NCI-H1105 treated with DMSO at 0.1 percent for 48 hours (cell line): ENCODE measurements at regions not wholly inside any gene's neighbourhood (a gene's known extent, or its start where the extent isn't known, plus 50 kb on each side); places are given as distances from the start of the nearest gene placed in this dataset.

Experiments used
- DNase-seq: peaks from one replicate; lab custom pipeline; 2025; lab: John Stamatoyannopoulos, UW

DNA sequence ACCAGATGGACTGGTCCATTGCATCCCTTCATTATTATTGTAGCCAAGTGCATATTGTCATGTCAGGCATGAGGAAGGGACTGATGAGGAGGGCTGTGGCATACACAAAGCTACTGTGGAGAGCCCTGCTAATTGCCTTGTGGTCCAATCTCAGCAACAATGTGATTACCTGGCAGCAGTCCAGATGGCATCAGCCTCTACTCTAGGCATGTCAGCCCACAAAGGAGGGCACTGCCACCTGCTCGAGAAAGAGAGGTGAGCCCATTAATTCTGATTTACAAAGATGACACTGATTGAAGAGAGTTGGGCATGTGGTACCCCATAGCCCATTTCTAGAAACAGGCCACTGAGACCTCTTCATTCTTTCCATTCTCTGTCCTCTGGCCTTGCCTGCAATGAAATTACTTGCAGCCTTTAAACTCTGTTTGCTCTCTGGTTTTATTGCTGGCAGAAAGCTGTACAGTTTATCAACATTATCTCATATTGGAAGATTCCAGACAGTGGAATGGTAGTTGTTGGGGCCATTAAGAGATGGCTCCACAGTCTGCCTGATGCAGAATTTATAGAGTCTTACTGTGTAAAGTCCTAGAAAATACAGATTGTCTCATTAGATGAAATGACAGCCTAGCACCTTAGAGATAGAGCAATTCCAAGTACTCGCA, 307.7 kb downstream of the ARPP21 start:
- DNase-seq, result peak; percentile 88

DNA sequence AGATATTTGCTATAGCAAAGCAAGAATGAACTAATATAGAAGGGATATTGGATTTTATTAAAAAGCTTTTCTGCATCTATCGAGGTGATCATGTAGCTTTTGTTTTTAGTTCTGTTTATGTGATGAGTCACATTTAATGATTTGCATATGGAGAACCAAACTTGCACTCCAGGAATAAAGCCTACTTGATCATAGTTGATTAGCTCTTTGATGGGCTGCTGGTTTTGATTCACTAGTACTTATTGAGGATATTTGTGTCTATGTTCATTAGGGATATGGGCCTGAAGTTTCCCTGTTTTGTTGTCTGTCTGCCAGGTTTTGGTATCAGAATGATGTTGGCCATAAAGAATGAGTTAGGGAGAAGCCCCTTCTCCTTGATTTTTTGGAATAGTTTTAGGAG, 310.7 kb downstream of the ARPP21 start:
- no peak for DNase-seq

DNA sequence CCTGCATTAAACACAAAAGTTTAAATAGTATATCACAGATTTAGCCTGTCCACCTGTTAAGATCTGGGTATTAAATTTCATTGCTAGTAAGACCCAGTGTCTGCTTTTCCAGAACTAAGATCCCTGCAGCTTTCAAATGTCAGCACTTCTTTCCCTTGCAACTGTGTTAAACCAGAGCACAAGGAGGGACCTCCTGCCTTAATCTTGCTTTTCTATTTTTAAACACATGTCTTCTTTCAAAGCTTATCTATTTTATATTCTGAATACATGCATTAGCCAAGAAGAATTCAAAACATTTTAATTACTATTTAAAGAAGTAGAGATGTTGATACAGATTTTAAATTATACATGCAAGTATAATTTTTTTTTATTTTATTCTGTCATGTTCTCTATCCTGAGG, 315.1 kb downstream of the ARPP21 start:
- no peak for DNase-seq

DNA sequence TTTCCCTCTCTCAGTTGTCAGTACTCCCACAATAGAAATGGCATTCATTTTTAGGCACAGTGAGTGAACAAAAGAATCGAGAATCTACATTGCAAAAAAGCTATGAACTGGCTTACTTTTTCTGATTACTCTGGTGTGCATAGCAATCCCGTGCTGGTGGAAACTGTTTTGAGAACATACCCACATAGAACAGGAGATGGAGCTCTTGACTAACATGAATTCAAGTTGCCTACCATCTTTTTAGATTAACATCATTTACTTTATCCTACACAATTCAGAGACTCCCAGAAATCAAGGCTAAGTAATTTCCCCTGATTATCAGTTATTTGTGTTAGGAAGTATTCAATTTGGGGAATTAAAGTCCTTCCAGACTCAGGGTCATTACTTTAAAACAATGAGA, 326.6 kb downstream of the ARPP21 start:
- DNase-seq, result peak; percentile 41

DNA sequence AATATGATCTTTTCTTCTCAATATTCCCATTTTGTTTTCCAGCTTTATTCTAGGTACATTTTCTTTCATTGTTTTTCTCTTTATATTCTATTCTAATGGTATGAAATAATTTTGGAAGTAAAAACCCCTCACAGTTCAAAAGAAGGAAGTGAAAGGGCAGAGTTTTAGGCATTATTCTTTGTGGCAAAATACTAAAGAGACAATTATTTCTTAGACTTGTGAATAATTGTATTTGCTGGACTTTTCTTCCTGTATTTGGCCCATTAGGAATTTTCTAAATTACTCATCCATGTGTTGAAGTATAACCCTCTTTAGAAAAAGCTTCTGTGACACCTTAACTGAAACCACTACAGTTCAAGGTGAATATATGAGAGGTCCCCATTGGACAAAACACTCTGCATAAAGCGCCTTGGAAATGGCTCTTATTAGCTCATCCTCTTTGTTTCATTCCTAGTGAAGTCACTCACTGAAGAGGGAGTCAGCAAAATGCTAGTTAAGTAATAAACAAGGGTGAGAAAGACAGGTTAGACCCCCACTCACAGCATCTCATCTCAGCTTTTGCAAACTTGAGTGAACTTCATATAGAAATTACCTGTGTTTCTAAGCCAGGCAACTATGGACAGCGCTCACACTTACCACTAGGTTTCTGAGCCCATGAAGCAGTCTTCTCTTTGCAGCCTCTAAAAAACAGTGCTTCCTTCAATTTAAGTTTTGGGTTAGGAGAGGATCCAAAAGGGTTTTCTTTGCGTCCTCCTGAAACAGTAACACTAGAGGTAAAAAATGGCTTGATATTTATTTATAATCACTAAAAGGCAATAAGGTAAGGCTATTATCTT, 327.5 kb downstream of the ARPP21 start:
- no peak for DNase-seq

DNA sequence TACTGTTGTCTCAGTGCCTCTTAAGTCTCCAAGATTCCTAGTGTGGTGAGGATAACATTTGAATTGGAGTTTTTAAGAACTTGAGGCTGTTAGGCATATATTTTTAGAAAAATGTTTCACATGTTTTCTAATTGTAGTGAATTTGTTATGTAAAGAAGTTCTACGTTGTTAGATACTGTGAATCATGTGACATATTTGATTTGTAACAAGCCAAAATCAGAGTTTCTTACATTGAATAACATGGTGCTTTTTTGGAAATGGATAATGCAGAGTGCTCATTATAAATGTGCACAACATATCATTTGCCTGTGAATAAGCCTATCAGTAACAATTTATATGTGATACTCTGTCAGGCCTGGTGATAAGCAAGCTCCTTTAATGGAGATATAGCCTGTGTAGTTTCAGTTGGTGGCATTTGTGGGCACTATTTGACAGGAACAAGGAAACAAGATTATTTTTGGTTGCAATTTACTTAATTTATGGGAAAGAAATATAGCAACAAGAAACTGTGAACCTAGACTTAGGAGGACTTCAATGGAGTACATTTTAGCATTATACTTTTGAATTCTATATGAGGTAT, 328.8 kb downstream of the ARPP21 start:
- no peak for DNase-seq

DNA sequence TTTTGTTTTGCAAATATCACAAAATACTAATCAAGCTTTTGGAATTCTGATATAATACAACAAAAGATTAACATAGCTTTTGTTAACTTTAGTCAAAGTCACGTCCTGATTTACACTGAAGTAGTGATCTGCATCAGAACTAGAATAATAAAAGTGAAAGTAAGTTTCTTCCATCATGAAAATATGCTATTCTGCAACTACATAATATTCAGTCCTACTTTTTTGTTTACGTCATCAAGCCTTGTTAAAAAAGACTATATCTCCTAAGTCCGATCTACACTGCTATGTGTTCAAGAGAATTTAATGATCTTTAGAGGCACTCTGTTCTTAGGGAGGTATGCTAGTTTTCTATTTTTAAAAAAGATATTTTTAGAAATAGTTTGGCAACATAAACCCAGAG, 330.1 kb downstream of the ARPP21 start:
- no peak for DNase-seq

DNA sequence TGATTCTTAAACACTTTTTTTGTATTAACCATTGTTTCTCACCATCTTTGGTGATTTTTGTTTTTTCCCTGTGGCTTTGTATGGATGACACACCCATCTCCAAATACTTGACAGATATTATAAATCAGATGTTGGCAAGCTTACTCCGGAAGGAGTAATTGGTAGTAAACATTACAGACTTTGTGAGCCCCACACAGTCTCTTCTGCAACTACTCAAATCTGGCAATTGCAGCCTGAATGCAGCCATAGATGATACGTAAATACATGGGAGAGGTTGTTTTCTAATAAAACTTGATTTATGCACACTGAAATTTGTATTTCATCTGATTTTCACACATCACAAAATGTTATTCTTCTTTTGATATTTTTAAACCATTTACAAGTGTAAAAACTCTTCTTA, 331.5 kb downstream of the ARPP21 start:
- peak; percentile 41 for DNase-seq

DNA sequence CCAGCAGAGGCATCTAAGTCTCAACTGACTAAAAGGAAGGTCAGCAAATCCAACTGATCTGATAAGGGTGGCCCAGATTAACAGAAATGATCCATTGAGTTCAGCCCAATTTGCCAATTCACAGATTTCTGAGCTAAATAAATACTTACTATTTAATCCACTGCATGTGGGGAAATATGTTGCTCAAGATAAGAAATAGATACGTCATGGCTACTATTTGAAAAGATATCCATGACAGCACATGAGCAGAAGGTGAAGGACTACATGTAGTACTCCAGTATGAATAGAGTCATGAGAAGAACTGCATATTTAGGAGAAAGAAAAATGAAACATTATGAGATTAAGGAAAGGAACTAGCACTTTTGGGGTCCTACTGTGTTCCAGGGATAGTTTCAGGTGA, 332.4 kb downstream of the ARPP21 start:
- DNase-seq, result no peak

DNA sequence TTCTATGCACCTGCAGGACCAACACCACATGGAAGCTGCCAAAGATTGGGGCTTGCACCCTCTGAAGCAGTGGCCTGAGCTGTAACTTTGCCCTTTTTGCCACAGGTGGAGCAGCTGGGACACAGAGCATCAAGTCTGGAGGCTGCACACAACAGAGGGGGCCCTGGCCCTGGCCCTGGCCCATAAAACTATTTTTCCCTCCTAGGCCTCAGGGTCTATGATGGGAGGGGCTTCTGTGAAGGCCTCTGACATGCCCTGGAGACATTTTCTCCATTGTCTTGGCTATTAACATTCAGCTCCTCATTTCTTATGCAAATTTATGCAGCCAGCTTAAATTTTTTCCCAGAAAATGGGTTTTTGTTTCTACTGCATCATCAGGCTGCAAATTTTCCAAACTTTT, 335.5 kb downstream of the ARPP21 start:
- DNase-seq, result no peak

DNA sequence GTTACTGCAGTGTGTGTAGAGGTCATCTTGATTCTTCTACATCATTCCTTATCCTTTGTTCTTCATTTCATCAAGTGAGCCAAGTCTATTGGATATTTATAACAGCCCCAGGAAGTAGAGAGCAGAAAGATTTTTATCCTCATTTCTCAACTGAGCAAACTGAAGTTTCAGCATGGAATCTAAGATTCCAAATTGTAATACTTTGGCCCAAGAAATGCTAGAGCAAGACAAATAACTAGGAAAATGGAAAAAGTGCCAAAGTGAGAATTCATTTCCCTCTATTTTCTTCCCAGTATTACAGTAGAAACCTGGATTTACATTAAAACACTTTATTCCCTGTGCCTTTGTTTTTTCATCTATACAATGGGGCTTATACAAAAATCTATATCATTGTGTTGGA, 346.8 kb downstream of the ARPP21 start:
- no peak for DNase-seq

DNA sequence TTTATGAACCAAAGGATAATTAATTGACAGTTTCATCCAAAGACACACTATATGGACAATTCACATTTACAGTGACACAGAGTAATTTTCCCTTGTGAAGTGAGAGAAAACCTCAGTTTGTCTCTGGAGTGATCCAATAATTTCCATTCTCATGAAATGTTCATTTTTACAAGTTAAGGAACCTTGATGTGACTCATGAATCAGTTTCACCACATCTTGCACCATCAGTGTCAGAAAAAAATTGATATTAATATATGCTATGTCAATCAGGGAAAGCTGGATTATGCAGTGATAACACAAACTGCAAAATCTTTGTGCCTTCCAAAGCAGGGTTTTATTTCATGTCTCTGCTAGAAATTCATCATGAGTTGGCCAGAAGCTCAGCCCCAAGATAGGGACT, 348.1 kb downstream of the ARPP21 start:
- no peak for DNase-seq

DNA sequence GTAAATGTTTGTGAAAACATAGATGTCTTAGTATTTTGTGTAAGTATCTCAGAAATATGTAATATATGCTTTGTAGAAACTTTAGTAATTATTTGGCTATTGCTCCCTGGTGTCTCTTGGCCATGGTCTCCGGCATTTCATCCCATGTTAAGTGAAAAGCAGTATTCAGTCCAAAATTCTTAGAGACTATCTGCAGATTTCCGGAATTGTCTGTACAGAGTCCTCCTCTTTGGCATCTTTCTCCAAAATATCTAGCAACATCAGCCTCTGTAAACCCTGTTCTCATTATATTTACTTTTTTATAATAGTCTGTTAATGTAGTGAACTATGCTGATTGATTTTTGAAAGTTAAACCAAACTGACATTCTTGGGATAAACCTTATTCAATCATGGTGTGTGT, 352.7 kb downstream of the ARPP21 start:
- DNase-seq, result no peak

DNA sequence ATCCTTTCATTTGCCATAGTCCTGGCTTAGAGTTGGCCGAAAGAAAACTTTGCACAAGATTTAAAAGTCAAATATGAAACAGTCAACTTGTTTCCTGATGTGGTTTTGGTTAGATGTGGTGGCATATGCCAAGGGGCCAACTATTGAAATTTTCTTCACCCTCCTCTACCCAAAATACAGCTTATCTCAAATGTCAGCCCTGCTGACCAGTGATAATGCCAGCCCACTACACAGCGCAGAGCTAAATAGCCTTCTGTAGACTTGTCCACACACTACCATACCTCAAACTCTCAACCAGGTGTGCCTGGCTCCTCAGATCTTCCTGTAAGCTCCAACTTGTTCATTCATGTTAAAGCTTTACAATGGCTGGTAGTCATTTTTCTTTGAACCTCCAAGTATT, 368.5 kb upstream of the STAC start:
- DNase-seq, result no peak

DNA sequence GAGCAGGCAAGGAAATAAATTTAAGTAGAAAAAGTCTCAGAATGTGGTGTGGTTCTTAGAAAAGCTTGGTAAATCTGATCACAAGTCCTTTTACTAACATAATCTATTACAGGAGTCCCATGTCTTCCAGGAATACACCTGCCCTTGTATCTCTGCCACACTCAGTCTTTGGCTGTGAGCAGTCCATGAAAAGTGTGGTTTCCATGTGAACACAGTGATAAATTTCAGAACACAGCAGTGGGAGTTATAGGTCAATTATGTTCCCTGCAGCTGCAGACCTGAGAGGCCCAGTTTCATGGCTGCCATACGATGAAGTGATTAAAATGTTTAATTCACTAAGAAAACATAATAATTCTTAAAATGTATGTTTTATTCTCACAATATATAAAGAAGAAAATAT, 366.9 kb upstream of the STAC start:
- DNase-seq, result no peak

DNA sequence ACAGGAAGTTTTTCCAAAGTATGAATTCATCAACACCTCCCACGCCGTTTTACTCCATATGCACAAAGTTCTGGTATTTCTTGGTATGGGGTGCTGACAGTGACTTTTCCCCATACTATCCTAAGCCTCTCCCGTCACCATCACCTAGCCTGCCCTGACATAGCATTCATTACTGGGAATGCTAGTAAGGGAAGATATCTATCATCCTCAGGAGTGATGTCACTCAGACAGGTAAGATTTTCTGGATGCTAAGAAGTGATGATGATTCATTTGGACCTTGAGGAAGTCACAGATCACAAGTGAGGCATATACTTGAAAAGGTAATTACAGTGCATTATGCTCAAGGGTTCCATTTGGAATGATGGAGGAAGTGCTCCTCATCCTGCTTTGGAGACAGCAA, 355.1 kb upstream of the STAC start:
- no peak for DNase-seq

DNA sequence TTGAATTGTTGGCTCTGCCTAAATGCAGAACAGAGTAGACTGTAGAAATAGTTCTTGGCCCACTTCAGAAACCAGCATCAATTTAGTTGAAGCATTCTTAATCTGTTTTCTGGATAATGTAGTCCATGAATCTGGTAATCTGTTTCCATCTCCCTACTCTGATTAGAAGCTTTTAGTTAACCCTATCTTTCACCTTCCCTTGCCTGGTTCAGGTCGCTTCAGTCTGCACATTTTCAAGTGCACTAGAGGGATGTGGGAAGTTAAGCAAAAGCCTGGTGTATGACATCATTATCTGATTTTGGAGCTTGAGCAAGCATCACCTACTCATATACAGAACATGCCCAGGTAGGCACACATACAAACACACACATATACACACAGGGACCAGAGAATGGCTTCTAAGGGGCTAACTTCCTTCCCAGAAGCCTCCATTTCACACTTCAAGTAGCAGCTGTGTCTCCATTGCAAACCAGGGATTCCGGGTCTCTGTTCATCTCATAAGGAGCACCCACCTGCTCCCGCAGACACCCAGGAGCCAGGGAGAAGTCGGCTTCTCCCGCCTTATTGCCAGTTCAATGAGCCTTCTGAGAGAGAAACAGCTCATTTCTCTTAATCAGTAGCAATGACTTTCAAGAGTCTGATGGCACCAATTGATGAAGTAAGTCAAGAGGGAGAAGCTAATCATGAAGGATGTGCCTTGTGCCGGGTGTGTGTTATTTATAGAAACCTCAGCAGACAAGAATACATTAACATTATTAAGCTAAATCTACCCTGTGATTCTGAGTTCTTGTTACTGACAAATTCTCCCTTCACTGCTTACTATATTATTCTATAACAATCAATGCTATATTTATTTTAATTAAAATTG, 347.9 kb upstream of the STAC start:
- no peak for DNase-seq

DNA sequence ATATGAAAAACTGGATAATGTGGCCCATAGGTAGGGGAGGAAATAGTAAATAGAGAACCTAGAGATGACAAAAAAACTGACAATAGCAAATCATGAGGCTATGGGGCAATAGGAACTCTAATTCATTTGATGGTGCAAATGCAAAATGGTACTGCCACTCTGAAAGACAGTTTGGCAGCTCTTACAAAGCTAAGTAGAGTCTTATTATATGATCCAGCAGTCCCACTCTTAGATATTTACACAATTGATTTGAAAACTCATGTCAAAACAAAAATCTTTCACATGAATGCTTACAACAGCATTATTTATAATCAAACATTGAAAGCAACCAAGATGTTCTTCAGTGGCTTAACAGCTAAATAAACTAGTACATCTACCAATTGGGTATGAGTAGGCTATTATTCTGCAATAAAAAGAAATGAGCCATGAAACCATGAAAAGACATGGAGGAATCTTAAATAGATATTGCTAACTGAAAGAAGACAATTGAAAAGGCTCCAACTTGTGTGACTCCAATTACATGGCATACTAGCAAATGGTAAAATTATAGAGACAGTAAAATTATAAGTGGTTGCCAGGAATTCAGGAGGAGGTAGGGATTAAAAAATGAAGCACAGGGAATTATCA, 321.8 kb upstream of the STAC start:
- peak; percentile 92 for DNase-seq

DNA sequence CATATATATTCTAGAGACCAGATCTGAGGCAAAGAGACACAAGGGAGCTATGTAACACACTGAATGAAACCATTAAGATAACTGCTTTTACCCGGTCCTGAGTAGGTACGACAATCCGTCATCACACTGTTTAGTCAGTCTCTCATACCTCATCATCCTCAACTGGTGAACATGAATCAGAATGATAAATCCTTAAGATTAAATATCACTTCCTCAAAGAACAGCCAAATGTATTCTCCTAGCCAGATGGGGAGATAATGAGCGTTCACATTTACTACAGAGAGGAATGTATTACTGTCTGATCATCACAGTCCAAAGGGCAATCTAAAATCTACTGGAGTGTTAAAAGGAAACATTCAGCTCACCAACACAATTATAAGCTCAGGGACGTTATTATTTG, 319.4 kb upstream of the STAC start:
- DNase-seq, result peak; percentile 8

DNA sequence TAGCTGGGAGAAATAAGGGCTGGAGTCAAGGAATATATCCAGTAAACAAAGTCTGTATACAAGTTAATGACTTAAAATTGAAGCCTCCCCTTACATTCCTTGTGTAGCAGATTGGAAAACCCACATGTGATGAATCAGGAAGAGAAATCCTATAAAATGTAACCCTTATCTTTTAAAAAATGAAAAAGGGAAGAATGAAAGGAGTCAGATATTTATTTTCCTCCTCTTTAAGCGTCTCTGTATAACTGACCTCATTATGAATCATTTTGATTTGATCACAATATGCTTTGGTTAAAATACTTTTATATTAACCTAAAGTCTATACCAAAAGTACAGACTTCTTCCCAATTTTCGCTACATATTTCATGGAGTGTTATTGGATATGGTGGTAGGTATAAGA, 316.3 kb upstream of the STAC start:
- no peak for DNase-seq

DNA sequence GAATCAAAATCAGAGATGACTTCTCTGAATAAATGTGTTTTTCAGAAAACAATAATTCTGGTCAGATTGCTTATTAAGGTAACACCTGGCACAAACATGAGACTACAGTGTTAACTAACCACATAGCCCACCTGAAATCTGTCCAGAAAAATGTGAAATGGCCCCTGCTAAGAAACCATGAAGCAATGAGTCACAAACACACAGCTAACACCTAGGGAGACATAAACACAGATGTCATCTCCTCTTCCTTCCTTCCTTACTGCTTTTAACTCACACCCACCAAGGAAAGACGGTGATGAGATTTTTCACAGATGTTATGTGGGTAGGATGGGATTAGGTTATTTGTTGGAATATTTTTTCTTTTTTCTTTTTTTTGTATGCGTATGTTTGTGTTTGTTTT, 315.0 kb upstream of the STAC start:
- DNase-seq, result no peak

DNA sequence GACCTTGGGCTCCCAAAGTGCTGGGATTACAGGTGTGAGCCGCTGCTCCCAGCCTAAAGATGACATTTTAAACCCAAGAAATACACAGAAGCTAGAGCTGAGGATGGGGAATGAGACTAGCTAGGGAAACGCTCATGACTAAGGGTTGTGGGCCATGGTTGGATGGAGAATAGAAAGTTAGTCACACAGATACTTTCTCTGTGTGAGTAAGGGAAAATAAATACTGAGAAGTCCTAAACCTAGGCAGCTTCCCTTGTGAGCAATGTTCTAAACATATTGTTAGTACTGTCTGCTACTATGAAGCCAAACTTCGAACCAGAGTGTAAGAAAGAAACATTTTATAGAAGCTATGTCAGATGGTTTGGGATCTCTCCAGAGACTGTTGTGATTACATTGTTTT, 304.8 kb upstream of the STAC start:
- no peak for DNase-seq
